Right lobe of liver (tissue), 6 donors: ENCODE measurements at regions not wholly inside any gene's neighbourhood (a gene's known extent, or its start where the extent isn't known, plus 50 kb on each side); places are given as distances from the start of the nearest gene placed in this dataset.

Experiments used
- ATAC-seq, 4 donors: fragments of 200-7000 bp; cut with Tn5 transposase; one replicate each; pipeline ENCODE4 v1.9.1; 2020; ENCODE audit warnings: mild to moderate bottlenecking in 4 of 4, moderate library complexity in 4 of 4
- DNase-seq, 3 donors: peaks; one replicate each; pipeline ENCODE4 v3.0.0-alpha.2; 2020
- H3K27ac ChIP-seq, 3 donors: fragments of 200-600 bp; one replicate each; pipeline ENCODE4 v1.8.0; 2022
- H3K27me3 ChIP-seq, 2 donors: fragments of 200-600 bp; one replicate each; pipeline ENCODE4 v1.8.0; 2022
- H3K36me3 ChIP-seq, 4 donors: fragments of 200-600 bp; sonication (generic) in 1 of 4; one replicate each; pipeline versions ENCODE4 v1.5.1 to v1.8.0; 2017 to 2022; ENCODE audit warnings: control low read depth in 1 of 4
- H3K4me1 ChIP-seq, 4 donors: fragments of 200-600 bp; sonication (generic) in 1 of 4; one replicate each; pipeline versions ENCODE4 v1.5.1 to v1.8.0; 2017 to 2022; ENCODE audit warnings: control low read depth in 1 of 4
- H3K4me3 ChIP-seq, 3 donors: fragments of 200-600 bp; one replicate each; pipeline ENCODE4 v1.8.0; 2022
- H3K9me3 ChIP-seq, 4 donors: fragments of 200-600 bp; sonication (generic) in 1 of 4; one replicate each; pipeline versions ENCODE4 v1.5.1 to v1.8.0; 2017 to 2022; ENCODE audit warnings: control low read depth in 1 of 4
- CTCF ChIP-seq, 4 donors: fragments of 200-600 bp in 3 of 4; fragments of 450-650 bp in 1 of 4; IDR thresholded peaks; one replicate each; pipeline versions ENCODE4 v1.5.1 to v1.8.0; 2016 to 2022; ENCODE audit warnings: antibody characterized with exemption in 4 of 4, mild to moderate bottlenecking in 2 of 4
- POLR2A ChIP-seq: fragments of 450-650 bp; IDR thresholded peaks from one replicate; pipeline ENCODE4 v1.6.1; 2017; ENCODE audit warnings: antibody characterized with exemption, mild to moderate bottlenecking
- WGBS: methylation state at CpG from one replicate; pipeline ENCODE4 v1.1.6; 2018; ENCODE audit warnings: low coverage, low lambda C conversion rate; ENCODE audit not compliant: insufficient coverage; ENCODE audit errors: missing lambda C conversion rate; 5-methylcytosine and 5-hydroxymethylcytosine counted together
- intact Hi-C, 2 donors: fragments of 100-400 bp; cut with DNase I; formaldehyde crosslinking; loops; one replicate each; pipeline versions ENCODE4 v1.11.2 to v1.14.1; 2022
- donor health status: DM: no; HTN: yes; CAD: no.
- donor health status: DM: no; HTN: no; CAD: no.
- donor health status: DM: no; HTN: no; CAD: no.
- donor health status: DM: no; HTN: yes; CAD: no.
- donor health status: DM: no; HTN: yes; CAD: no.

DNA sequence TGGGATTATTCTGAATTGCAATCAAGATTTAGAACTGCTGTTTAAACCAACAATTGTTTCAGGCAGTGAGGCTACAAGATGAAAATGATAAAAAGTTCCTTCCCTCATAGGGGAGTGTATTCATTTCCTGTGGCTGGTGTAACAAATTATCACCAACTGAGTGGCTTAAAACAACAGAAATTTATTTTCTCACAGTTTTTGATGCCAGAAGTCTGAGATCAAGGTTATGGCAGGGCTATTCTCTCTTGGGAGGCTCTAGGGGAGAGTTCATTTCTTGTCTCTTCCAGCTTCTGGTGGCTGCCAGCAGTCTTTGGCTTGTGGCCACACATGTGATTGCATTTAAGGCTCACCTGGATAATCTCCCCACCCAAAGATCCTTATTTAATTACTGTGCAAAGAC, 290.5 kb upstream of the ZSWIM2 start:
- H3K9me3 ChIP-seq: no peaks in the 10 kb centered on the region
- TF ChIP-seq CTCF (IDR thresholded peaks at IDR 0.05) (no peak), POLR2A (no peak)
- H3K4me1 ChIP-seq: no peaks in the 10 kb centered on the region
- H3K36me3 ChIP-seq: no peaks in the 10 kb centered on the region
- H3K4me3 ChIP-seq: no peak overlapping the region
- H3K27me3 ChIP-seq: no peaks in the 10 kb centered on the region
- no peak overlapping the region for H3K27ac ChIP-seq
- ATAC-seq: no peak
- intact Hi-C loops: no loop called here
- no peak for DNase-seq

DNA sequence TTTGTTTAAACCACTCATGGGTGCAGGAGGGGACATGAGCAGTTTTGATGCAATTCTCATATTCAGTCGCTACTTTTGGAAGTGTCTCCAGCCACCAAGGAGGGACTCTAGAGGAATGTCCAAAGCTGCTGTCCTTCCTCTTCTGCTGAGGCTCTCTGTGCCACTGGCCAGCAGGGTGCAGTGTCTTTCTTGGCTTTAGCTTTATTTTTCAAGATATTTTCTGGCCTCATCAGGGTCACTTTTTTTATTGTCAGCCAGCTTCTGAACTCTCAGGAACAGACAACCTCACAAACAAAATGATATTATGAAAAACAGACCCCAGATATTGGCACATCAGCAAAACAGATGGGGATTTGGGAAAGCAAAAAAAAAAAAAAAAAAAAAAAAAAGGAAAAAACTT, 289.3 kb upstream of the ZSWIM2 start:
- peak; percentile 46 to 71 (median 60) for ATAC-seq
- DNase-seq: peak in 2 of 3 donors; percentile 26 to 45
- TF ChIP-seq CTCF (IDR thresholded peaks at IDR 0.05): peak; percentile 23 to 46 (median 40)
- no peak for TF ChIP-seq POLR2A
- Histone ChIP-seq H3K9me3 (no peaks in the 10 kb centered on the region), H3K36me3 (no peaks in the 10 kb centered on the region), H3K27ac (no peak overlapping the region), H3K4me3 (no peak overlapping the region), H3K27me3 (no peaks in the 10 kb centered on the region), H3K4me1 (no peaks in the 10 kb centered on the region)
- WGBS: 22% methylated on average over 1 of the region's 1 CpG
- intact Hi-C loops: no loop called here

DNA sequence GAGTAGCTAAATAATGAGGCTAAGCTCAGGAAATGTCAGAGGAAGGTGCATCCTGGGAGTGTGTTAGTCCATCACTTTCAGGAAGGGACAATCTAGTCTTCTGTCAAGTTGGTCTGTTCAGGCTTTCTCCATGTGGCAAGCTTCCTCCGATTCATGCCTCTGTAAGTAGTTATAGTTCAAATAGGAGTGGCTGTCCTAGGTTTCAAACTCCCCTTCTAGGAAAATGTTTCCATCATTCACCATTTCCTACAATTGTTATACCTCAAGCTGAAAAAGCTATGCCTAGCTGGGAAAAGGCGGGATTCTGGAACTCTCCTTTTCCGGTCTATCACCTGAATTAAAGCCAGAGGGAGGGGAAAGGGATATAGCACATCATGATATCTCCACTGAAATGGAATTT, 287.7 kb upstream of the ZSWIM2 start:
- H3K9me3 ChIP-seq: no peaks in the 10 kb centered on the region
- H3K27me3 ChIP-seq: no peaks in the 10 kb centered on the region
- TF ChIP-seq POLR2A: no peak
- TF ChIP-seq CTCF (IDR thresholded peaks at IDR 0.05): no peak
- DNase-seq (no peak), ATAC-seq (peak in 2 of 4 donors; percentile 31 to 72)
- WGBS: 56% methylated on average over 3 of the region's 3 CpGs
- no peaks in the 10 kb centered on the region for H3K36me3 ChIP-seq
- no peak overlapping the region for H3K27ac ChIP-seq
- H3K4me3 ChIP-seq: no peak overlapping the region
- intact Hi-C loops: no loop called here
- no peaks in the 10 kb centered on the region for H3K4me1 ChIP-seq

DNA sequence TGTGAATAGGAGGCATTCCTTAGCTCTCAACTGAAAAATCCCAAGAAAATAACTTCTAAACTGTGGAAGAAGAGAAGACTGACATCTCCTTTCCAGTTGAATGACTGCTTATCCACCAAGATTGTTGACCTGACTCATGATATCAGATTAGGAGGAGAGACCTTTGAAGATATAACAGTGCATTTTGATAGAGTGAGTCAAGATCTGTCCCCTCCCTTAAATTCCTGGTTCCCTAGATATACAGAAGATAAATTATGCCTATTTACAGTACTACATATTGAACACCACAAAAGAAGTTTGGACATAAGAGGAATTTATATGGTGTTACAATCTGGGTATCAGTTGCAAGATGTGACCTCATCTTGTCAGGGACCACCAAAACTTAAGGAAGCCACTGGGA, 285.3 kb upstream of the ZSWIM2 start:
- no peak overlapping the region for H3K4me3 ChIP-seq
- intact Hi-C loops: no loop called here
- no peak overlapping the region for H3K27ac ChIP-seq
- TF ChIP-seq CTCF (IDR thresholded peaks at IDR 0.05): no peak
- TF ChIP-seq POLR2A: no peak
- H3K9me3 ChIP-seq: no peaks in the 10 kb centered on the region
- ATAC-seq: no peak
- DNase-seq: no peak
- H3K4me1 ChIP-seq: no peaks in the 10 kb centered on the region
- H3K36me3 ChIP-seq: no peaks in the 10 kb centered on the region
- no peaks in the 10 kb centered on the region for H3K27me3 ChIP-seq

DNA sequence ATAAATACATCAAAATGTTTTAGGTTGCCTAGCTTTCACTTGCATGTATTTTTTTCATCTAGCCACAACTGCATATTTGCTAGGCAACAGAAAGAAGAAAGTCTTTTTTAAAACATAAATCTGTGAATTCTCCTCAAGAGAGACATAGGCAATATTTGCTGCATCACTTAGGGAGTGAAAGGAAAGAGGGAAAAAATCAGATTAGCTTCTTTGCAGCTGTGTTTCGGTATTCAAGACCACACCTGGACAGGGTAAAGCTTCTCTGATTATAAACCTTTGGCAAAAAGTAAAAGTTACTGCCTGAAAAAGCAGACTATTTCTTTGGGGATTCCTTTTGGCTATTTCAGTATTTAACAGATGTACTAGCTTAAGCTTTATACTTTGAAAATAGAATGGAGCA, 280.9 kb upstream of the ZSWIM2 start:
- Histone ChIP-seq H3K4me1 (no peaks in the 10 kb centered on the region), H3K36me3 (no peaks in the 10 kb centered on the region), H3K4me3 (no peak overlapping the region), H3K27ac (no peak overlapping the region), H3K9me3 (no peaks in the 10 kb centered on the region), H3K27me3 (no peaks in the 10 kb centered on the region)
- TF ChIP-seq POLR2A (no peak), CTCF (IDR thresholded peaks at IDR 0.05) (no peak)
- intact Hi-C loops: no loop called here
- ATAC-seq (no peak), DNase-seq (no peak)
- 33% methylated on average over 1 of the region's 1 CpG for WGBS
